AG04450 (cell line): ENCODE measurements at regions not wholly inside any gene's neighbourhood (a gene's known extent, or its start where the extent isn't known, plus 50 kb on each side); places are given as distances from the start of the nearest gene placed in this dataset.

Experiments used
- CTCF ChIA-PET: fragments of 300-600, 350-600 bp; formaldehyde crosslinking; extraction: SDS; loops from one replicate; lab custom pipeline; 2022; ENCODE audit warnings: antibody characterized with exemption, inconsistent platforms; lab: Charles Lee
- POLR2A ChIA-PET: fragments of 350-600 bp; formaldehyde crosslinking; extraction: SDS; loops from one replicate; lab custom pipeline; 2021; ENCODE audit warnings: antibody characterized with exemption, inconsistent platforms; lab: Yijun Ruan, JAX
- DNase-seq: peaks from one replicate; pipeline ENCODE4 v3.0.0-alpha.2; 2011; ENCODE audit warnings: low read depth, low spot score
- H3K27ac ChIP-seq: one replicate; pipeline ENCODE4 v1.5.1; 2012; ENCODE audit warnings: low read depth, low read length, control low read depth
- H3K27me3 ChIP-seq: one replicate; pipeline ENCODE4 v1.6.0; 2012; ENCODE audit warnings: low read length; ENCODE audit not compliant: control insufficient read depth, insufficient read depth
- H3K4me3 ChIP-seq: 2 replicates; pipeline ENCODE4 v1.5.1; 2011; ENCODE audit warnings: mild to moderate bottlenecking, low read depth, low read length, control low read depth
- H3K9me3 ChIP-seq: 2 replicates; pipeline ENCODE4 v1.5.1; 2012; ENCODE audit warnings: low read length; ENCODE audit not compliant: control insufficient read depth, insufficient read depth
- TF ChIP-seq, protein P1 (sequence below): IDR thresholded peaks from 2 replicates; pipeline ENCODE4 v1.5.1; 2011; ENCODE audit warnings: low read depth, low read length, control low read depth, inconsistent platforms

DNA sequence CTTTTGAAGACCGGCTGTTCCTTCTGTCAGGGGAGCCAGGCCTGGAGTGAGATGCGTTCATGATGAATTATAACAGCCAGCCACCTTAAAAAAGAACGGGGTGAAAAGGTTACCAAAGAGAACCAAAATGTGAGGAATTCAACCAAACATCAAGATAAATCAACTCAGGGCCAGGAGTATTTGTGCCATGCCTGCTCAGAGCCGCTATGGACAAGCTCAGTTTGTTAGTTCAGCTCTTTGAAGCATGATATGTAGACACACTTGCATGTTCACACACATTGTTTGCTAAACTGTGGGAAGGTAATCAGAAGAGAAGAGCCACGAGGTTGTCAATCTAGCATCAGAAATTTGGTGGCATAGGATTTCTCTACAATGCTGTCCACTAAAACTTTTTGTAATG lies 367.4 kb upstream of the TBX3 start:
- ChIA-PET CTCF (no interaction called here), POLR2A (no interaction called here)
- H3K9me3 ChIP-seq, result no peaks in the 10 kb centered on the region
- DNase-seq, result no peak
- H3K4me3 ChIP-seq, result no peak overlapping the region
- no peak overlapping the region for H3K27ac ChIP-seq
- TF ChIP-seq, protein P1, sequence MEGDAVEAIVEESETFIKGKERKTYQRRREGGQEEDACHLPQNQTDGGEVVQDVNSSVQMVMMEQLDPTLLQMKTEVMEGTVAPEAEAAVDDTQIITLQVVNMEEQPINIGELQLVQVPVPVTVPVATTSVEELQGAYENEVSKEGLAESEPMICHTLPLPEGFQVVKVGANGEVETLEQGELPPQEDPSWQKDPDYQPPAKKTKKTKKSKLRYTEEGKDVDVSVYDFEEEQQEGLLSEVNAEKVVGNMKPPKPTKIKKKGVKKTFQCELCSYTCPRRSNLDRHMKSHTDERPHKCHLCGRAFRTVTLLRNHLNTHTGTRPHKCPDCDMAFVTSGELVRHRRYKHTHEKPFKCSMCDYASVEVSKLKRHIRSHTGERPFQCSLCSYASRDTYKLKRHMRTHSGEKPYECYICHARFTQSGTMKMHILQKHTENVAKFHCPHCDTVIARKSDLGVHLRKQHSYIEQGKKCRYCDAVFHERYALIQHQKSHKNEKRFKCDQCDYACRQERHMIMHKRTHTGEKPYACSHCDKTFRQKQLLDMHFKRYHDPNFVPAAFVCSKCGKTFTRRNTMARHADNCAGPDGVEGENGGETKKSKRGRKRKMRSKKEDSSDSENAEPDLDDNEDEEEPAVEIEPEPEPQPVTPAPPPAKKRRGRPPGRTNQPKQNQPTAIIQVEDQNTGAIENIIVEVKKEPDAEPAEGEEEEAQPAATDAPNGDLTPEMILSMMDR, result no peak
- no peaks in the 10 kb centered on the region for H3K27me3 ChIP-seq

DNA sequence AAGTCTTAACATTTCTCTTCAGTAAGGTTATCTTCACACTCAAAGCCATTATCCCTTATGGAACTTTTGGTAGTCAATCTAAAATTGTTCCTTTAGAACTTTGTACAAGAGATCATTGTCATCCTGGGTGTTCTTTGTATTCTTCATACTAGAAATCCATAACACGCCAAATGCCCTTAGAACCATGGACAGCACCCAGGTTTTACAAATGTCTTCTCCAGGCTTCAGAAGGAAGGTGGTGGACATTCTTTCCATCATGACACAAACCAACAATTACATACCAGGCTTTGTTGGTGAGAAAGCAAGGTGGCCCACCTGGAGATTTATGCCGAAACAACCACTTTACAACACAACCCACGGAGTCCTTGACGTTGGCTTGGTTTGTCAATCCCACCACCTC lies 365.6 kb upstream of the TBX3 start:
- no peak overlapping the region for H3K27ac ChIP-seq
- TF ChIP-seq, protein P1, result no peak
- ChIA-PET CTCF (no interaction called here), POLR2A (no interaction called here)
- no peak for DNase-seq
- no peaks in the 10 kb centered on the region for H3K27me3 ChIP-seq
- no peak overlapping the region for H3K4me3 ChIP-seq
- no peaks in the 10 kb centered on the region for H3K9me3 ChIP-seq

DNA sequence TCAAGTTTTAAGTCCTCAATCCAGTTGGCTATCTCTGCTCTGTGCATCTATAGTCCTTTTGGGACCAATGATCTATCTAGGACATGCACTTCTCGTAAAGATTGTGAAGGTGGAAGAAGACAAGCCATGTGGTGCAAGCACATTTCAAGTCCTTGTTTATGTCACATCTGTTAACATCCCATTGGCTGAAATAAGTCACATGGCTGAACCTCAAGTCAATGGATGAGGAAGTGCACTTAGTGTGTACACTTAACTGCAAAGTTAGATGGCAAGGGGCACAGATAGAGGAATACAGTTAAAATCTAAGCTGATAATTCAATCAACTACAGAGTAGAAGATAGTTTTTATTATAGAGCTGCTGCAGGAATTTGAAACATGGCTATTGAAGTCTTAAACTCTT lies 362.8 kb upstream of the TBX3 start:
- ChIA-PET CTCF (no interaction called here), POLR2A (no interaction called here)
- Histone ChIP-seq H3K4me3 (no peak overlapping the region), H3K9me3 (peaks cover under 1% of the 10 kb centered on the region; the same call in 1 of the 2 replicates), H3K27me3 (no peaks in the 10 kb centered on the region), H3K27ac (no peak overlapping the region)
- no peak for DNase-seq
- TF ChIP-seq, protein P1, result no peak

DNA sequence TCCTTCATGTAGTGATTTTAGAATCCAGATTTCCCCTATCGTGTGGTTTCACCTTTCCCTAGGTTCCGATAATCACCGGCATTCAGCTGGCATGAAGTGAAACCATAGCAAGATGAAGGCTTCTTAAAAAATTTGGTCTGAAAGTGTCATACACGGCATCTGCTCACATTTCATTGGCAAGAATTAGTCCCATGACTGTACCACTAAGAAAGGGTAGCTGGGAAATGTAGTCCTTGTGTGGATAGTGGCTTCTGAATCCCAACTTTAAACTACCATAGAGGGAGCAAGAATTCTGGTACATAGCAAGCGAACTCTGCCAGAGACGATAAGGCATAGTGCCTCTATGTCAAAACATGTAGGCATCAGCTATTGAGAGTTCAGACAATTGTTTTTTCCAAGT lies 360.1 kb upstream of the TBX3 start:
- H3K27me3 ChIP-seq, result no peaks in the 10 kb centered on the region
- H3K9me3 ChIP-seq, result peaks cover 3% of the 10 kb centered on the region; the same call in 1 of the 2 replicates
- no peak for DNase-seq
- no peak overlapping the region for H3K27ac ChIP-seq
- TF ChIP-seq, protein P1, result no peak
- ChIA-PET POLR2A (no interaction called here), CTCF (no interaction called here)
- no peak overlapping the region for H3K4me3 ChIP-seq

DNA sequence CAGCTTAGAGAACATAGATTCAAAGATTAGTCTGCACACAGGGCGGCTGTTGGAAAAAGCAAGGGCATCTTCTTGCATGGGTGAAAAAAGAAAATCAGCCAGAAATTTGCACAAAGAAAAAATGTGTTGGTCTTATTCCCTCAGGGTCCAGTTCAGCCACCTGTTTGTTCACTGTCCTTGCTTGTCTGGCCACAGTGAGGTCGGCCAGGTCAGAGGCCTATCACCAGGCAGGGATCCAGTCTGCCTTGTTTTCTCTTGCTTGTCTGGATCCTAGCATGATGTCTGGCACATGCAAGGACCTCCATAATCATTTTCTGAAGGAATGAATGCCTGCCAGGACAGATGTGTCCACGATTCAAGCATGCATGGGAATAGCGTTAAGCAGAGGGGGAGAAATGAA lies 359.1 kb upstream of the TBX3 start:
- Histone ChIP-seq H3K27ac (no peak overlapping the region), H3K9me3 (peaks cover 3% of the 10 kb centered on the region; the same call in 1 of the 2 replicates), H3K27me3 (no peaks in the 10 kb centered on the region), H3K4me3 (no peak overlapping the region)
- POLR2A ChIA-PET, result no interaction called here
- DNase-seq, result no peak
- CTCF ChIA-PET, result no interaction called here
- TF ChIP-seq, protein P1, result no peak
